DMS79 (cell line): ENCODE measurements at regions not wholly inside any gene's neighbourhood (a gene's known extent, or its start where the extent isn't known, plus 50 kb on each side); places are given as distances from the start of the nearest gene placed in this dataset.
"Not testable (repeated sequence)": the region's sequence is repeated elsewhere in the genome, so short reads cannot be mapped to it uniquely, and the experiment has no call there.

Source experiments
- DNase-seq: peaks from one replicate; lab custom pipeline; 2025; lab: John Stamatoyannopoulos, UW

- peak; percentile 86 for DNase-seq
These were observed 66.6 kb downstream of the MYL12B start for GRCh38 chr18:3328532-3328931.

DNA sequence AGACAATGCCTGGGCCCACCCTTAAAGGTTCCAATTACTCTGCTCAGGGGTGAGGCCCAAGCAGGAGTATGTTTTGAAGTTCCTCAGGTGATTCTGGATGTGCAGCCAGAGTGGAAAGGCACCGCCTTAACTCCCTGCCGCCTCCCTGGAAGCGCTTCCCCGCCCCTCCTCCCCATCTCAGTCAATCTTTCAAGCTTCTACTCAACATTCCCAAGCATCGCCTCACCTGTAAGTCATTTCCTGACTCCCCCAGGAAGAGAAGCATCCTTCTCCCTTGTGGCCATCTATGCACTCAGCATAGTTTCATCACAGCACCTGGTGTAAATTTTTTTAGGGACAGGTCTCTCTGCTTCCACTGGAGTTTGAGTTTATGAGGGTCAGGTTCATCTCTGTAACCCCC, 67.5 kb downstream of the MYL12B start:
- no peak for DNase-seq

DNA sequence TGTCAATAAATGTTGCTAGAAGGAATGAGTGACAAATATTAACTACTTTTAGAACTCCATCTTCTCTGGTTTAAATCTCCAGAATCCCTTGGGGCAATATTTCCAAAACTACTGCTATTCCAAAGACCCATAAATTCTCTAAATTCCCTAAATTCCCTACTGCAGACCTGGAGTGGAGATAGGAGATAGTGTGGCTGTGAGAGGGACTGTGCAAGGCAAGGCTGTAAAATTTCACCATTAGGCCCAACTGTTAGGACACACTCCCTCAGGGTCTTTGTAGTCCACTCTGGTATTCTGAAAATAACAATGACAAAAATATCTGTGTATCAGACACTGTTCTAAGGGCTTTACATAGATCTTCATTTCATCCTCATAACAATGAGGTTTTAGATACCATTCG, 67.9 kb downstream of the MYL12B start:
- DNase-seq = no peak

GRCh38 chr18:3330622-3331021, 68.7 kb downstream of the MYL12B start:
- no peak for DNase-seq

DNA sequence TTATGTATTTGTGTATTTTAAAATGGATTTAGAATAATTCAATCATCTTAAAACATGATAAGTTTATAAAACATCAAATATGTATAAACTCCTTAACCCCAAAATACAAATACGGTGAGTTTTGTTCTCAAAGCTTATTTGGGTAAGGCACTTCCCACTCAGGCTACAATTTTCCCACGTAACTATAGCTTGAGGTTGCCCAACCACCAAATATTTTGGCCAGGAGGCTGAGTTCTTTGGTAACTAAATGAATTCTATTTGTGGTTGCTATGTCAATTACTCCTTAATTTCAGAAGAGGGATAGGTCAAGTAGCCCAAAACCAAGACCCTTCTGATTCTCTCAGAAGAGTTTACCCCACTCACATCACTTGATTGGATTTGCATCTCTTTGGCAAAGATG, 70.4 kb downstream of the MYL12B start:
- DNase-seq = no peak

DNA sequence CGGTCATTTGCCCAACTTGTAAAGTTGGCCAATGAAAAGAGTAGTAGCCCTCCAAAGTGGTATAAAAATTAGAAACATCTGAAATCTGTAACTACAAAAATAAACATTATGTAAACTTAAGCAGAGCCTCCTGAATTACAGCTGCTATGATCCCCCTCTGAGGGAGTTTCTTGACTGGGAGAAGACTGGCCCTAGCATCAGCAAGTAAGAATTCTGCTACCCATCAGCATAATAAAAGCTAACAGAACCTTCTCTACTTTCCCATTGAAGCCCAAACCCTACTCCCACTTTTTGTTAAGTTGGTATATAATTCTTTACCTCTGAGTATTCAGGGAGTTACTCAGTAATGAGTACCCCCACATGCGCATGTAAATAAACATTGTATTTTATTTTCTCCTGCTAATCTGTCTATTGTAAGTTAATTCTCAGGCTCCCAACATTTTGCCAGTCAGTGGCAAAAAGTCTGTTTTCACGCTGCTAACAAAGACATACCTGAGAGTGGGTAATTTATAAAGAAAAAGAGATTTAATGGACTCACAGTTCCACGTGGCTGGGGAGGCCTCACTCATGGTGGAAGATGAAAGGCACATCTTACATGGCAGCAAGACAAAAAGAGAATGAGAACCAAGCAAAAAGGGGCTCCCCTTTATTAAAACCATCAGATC, 71.3 kb downstream of the MYL12B start:
- no peak for DNase-seq

- no peak for DNase-seq
These were observed 71.9 kb downstream of the MYL12B start for GRCh38 chr18:3333721-3334386.

GRCh38 chr18:3340015-3340681, 78.2 kb downstream of the MYL12B start:
- no peak for DNase-seq

GRCh38 chr18:3340682-3341097, 78.8 kb downstream of the MYL12B start:
- no peak for DNase-seq

DNA sequence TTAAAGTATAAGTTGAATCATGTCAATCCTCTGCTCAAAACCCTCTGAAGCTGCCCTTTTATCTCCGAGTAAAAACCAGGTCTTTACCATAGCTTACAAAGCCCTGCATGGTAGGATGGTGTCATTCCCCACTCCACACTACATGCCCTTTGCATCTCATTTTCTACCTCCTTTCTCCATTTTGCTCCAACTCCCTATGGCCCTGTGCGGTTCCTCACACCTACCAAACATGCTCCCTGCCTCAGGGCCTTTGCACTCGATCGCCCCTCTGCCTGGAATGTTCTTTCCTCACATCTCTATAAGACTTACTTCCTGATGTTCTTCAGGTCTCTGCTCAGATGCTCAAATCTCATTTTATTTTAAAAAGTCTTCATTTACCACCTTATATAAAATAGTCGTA, 80.7 kb downstream of the MYL12B start:
- DNase-seq = no peak

- DNase-seq = no peak
These were observed 83.5 kb downstream of the MYL12B start for GRCh38 chr18:3345452-3345851.

GRCh38 chr18:3345885-3346284, 84.0 kb downstream of the MYL12B start:
- no peak for DNase-seq

DNA sequence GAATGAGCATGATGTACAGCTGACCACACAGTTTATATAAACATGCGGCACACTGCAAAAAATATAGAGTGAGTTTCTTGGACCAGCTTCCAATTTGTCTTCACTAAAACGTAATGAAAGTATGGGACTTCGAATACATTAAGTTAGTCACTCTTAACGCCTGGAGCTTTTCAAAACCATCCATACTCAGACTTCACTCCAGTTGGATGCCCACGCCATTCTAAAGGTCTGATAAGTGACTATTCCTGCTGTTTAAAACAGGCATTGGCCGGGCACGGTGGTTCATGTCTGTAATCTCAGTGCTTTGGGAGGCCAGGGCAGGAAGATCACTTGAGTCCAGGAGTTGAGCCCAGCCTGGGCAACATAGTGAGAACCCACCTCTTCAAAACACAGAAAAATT, 84.6 kb downstream of the MYL12B start:
- no peak for DNase-seq

DNA sequence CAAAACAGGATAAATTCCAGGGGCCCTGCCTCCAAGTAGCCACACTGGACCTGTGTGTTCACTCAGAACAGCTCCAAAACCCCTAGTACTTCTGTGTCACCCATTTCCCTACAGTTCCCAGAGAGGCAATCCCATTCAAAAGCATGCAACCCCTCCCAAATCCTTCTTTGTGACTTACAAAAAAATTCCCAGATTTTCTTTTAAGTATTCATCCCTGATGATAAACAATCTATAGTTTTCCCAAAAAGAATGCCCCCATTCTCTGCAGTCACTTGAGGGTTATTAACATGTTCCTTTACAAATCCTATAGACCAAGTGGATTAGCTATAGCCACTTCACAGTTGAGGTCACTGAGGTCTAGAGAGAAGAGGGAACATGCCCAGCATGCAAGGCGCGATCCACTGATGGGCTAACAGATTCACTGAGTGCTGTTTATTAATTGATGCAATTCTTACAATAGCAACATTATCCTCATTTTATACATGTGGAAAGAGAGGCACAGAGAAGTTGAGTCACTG, 85.4 kb downstream of the MYL12B start:
- no peak for DNase-seq

- no peak for DNase-seq
These were observed 86.2 kb downstream of the MYL12B start for GRCh38 chr18:3348176-3348575.

DNA sequence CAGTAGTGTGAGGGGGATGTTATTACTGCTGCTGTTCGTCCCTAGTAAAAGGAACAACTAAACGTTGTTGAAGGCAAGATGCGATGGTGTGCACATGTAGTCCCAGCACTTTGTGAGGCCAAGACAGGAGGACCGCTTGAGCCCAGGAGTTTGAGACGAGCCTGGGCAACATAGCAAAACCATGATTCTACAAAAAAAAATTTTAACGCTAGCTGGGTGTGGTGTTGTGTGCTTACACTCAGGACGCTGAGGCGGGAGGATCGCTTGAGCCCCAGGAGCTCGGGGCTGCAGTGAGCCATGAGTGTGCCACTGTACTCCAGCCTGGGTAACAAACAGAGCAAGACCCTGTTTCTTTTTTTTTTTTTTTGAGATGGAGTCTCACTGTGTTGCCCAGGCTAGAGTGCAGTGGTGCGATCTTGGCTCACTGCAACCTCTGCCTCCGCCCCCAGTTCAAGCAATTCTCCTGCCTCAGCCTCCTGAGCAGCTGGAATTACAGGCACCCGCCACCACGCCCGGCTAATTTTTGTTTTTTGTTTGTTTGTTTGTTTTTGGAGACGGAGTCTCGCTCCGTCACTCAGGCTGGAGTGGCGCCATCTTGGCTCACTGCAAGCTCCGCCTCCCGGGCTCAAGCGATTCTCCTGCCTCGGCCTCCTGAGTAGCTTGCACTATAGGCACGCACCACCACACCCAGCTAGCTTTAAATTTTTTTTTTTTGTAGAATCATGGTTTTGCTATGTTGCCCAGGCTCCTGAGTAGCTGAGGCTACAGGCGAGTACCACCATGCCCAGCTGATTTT, 87.3 kb downstream of the MYL12B start:
- DNase-seq = not testable (repeated sequence)

DNA sequence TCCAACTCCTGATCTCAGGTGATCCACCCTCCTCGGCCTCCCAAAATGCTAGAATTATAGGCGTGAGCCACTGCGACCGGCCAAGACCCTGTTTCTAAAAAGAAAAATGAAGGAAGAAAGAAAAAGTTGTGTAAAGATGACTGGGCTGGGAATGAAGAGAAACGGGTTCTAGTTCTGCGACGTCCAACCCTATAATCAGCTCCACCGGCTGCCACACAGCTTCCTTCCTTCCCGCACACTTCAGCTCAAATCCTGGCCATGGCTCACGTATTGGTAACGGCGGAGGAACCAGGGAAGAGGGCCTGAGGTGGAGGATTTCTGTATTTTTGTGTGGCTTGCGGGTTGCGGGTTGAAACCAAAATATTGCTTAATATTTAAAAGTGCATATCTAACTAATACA, 88.1 kb downstream of the MYL12B start:
- DNase-seq = no peak

DNA sequence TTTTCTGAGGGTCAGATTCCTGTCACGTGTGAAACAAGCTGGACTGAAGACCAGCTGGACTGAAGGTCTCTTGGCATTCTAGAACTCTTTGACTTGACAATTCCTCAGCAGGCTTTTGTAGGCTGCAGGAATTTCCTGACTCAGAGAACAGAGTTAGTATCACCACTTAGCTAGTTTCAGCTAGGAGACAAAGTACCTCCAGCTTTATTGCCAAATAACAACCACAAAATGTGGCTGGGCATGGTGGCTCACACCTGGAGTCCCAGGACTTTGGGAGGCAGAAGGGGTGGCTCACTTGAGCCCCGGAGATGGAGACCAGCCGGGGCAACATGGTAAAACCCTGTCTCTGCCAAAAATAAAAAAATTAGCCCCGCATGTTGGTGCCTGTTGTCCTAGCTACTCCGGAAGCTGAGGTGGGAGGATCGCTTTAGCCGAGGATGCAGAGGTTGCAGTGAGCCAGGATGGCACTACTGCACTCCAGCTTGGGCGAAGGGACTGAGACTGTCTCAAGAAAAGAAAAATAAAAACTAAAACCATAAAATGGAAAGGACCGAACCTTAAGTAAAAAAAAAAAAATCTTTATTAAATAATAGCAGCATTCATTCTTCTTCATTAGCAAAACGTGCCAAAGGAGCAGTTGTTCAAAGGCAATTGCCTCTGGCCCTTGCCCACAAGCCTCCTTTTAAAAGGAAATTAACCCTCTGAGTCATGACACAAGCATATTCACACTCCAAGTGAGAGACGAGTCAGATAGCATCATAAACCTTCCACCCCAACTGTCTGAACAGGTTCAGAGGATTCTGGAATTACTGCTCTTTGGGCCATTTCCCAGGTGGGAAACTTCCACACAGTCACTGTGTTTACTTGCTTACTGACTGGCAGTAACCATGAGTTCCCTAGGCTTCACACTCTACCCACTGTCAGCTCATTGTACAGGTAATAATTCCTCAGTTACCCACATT, 88.9 kb downstream of the MYL12B start:
- no peak for DNase-seq

DNA sequence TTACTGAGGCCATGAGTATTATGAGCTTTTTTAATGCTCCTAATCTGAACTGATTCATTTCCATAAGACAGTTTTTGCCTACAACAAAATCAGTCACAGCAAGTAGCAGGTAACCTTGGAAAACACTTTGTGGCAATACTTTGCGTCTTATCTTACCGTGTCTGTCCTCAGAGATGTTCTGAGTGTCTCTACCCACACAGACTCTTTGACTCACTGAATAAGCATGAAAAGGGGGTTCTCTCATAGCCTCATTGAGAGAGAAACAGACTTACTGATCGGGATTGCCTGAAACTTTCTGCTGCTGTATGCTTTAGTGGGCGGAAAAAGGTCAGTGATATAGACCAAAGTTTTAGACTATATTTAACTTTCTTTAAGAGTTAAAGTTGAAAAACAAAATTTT, 92.6 kb downstream of the MYL12B start:
- DNase-seq = no peak

GRCh38 chr18:3356614-3357013, 93.4 kb upstream of the TGIF1 start:
- no peak for DNase-seq

DNA sequence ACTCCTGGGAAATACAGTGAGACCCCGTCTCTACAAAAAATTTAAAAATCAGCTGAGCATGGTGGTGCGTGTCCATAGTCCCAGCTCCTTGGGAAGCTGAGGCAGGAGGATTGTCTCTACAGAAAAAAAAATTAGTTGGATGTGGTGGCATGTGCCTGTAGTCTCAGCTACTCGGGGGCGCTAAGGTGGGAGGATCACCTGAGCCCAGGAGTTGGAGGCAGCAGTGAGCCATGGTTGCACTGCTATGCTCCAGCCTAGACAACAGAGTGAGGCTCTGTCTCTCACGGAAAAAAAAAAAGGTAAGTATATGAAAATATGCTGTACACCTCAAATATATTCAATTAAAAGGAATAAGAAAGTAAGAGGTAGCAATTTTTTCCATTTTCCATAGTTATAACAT, 92.5 kb upstream of the TGIF1 start:
- no peak for DNase-seq
